ENCODE measurements at regions not wholly inside any gene's neighbourhood (a gene's known extent, or its start where the extent isn't known, plus 50 kb on each side); places are given as distances from the start of the nearest gene placed in this dataset.
"Not testable (repeated sequence)": the region's sequence is repeated elsewhere in the genome, so short reads cannot be mapped to it uniquely, and the experiment has no call there.

- DNase-seq: no peak
These were observed 72.6 kb upstream of the VWC2 start for GRCh38 chr7:49700841-49701240.

GRCh38 chr7:49702099-49702498, 71.3 kb upstream of the VWC2 start:
- DNase-seq: no peak

GRCh38 chr7:49703337-49703736, 70.1 kb upstream of the VWC2 start:
- no peak for DNase-seq

GRCh38 chr7:49703881-49704280, 69.6 kb upstream of the VWC2 start:
- no peak for DNase-seq

- DNase-seq: no peak
These were observed 67.3 kb upstream of the VWC2 start for GRCh38 chr7:49706106-49706505.

GRCh38 chr7:49707891-49708290, 65.5 kb upstream of the VWC2 start:
- no peak for DNase-seq

GRCh38 chr7:49708590-49708989, 64.8 kb upstream of the VWC2 start:
- DNase-seq: no peak

GRCh38 chr7:49711072-49711723, 62.2 kb upstream of the VWC2 start:
- DNase-seq: not testable (repeated sequence)

- no peak for DNase-seq
These were observed 59.3 kb upstream of the VWC2 start for GRCh38 chr7:49714182-49714581.

- no peak for DNase-seq
These were observed 58.0 kb upstream of the VWC2 start for GRCh38 chr7:49715486-49715885.

GRCh38 chr7:49717547-49717946, 55.9 kb upstream of the VWC2 start:
- DNase-seq: no peak

GRCh38 chr7:49718760-49719159, 54.7 kb upstream of the VWC2 start:
- DNase-seq: no peak

GRCh38 chr7:49721441-49721840, 52.0 kb upstream of the VWC2 start:
- no peak for DNase-seq
